Stimulated activated effector memory CD8-positive, alpha-beta T cell treated with anti-CD3 and anti-CD28 coated beads, Interleukin-12 subunit alpha, Interleukin-12 subunit beta, amount 100 ng/mL, for 72 hours (primary cell): ENCODE measurements at regions not wholly inside any gene's neighbourhood (a gene's known extent, or its start where the extent isn't known, plus 50 kb on each side); places are given as distances from the start of the nearest gene placed in this dataset.
A peak's percentile ranks its signal among the peaks of the same experiment; 100 is the strongest.

Source experiments
- ATAC-seq: fragments of 150-1000 bp; cut with Tn5 transposase; 2 replicates; pipeline ENCODE4 v1.10.0; 2021
- DNase-seq, 2 donors: peaks; one replicate each; pipeline ENCODE4 v3.0.0; 2021 to 2022; ENCODE audit warnings: low spot score in 2 of 2
- H3K27ac Mint-ChIP-seq: one replicate; pipeline ENCODE4 v1.8.0; 2022; ENCODE audit warnings: mild to moderate bottlenecking, mixed read lengths
- H3K36me3 Mint-ChIP-seq: one replicate; pipeline ENCODE4 v1.8.0; 2022; ENCODE audit warnings: mild to moderate bottlenecking, mixed read lengths
- H3K4me1 Mint-ChIP-seq: one replicate; pipeline ENCODE4 v1.8.0; 2022; ENCODE audit warnings: mixed read lengths
- H3K4me3 Mint-ChIP-seq: one replicate; pipeline ENCODE4 v1.8.0; 2022; ENCODE audit warnings: mild to moderate bottlenecking, mixed read lengths
- H3K9me3 Mint-ChIP-seq: one replicate; pipeline ENCODE4 v1.8.0; 2022; ENCODE audit warnings: mixed read lengths

- no peak for ATAC-seq
Observed at GRCh38 chr12:91555436-91556415, 373.1 kb upstream of the DCN start.

DNA sequence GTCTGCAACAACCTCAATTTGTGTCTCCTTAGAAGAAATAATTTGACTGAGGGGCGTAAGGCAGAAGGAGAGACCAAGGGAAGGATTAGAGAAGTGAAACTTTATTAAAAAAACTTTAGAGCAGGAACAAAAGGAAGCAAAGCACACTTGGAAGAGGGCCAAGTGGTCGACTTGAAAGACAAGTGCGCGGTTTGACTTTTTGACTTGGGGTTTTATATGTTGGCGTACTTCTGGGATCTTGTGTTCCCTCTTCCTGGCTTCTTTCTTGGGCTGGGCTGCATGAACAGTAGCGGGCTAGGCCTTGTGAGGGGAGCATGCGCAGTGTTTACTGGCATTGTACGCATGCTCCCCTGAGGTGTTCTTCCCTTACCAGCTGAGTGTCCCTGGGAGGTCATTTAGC, 369.3 kb upstream of the DCN start:
- Mint-ChIP-seq H3K9me3 (no peaks in the 10 kb centered on the region), H3K4me3 (no peak overlapping the region), H3K27ac (no peak overlapping the region), H3K36me3 (no peaks in the 10 kb centered on the region), H3K4me1 (no peaks in the 10 kb centered on the region)
- no peak for DNase-seq
- no peak for ATAC-seq

More at GRCh38 chr12:91555436-91556415, 373.1 kb upstream of the DCN start:
- DNase-seq: no peak
- no peaks in the 10 kb centered on the region for H3K4me1 Mint-ChIP-seq
- no peaks in the 10 kb centered on the region for H3K36me3 Mint-ChIP-seq
- H3K27ac Mint-ChIP-seq: no peak overlapping the region
- H3K4me3 Mint-ChIP-seq: no peak overlapping the region
- peaks cover 13% of the 10 kb centered on the region for H3K9me3 Mint-ChIP-seq

- no peak overlapping the region for H3K27ac Mint-ChIP-seq
- H3K36me3 Mint-ChIP-seq: no peaks in the 10 kb centered on the region
- H3K4me1 Mint-ChIP-seq: no peaks in the 10 kb centered on the region
- DNase-seq: no peak
- peaks cover 4% of the 10 kb centered on the region for H3K9me3 Mint-ChIP-seq
- H3K4me3 Mint-ChIP-seq: no peak overlapping the region
- ATAC-seq: no peak
Observed at GRCh38 chr12:91551242-91551641, 368.6 kb upstream of the DCN start.

- Mint-ChIP-seq H3K4me3 (no peak overlapping the region), H3K36me3 (no peaks in the 10 kb centered on the region), H3K9me3 (peaks cover 8% of the 10 kb centered on the region), H3K27ac (no peak overlapping the region), H3K4me1 (no peaks in the 10 kb centered on the region)
- no peak for ATAC-seq
- no peak for DNase-seq
Observed at GRCh38 chr12:91542666-91543065, 360.0 kb upstream of the DCN start.

DNA sequence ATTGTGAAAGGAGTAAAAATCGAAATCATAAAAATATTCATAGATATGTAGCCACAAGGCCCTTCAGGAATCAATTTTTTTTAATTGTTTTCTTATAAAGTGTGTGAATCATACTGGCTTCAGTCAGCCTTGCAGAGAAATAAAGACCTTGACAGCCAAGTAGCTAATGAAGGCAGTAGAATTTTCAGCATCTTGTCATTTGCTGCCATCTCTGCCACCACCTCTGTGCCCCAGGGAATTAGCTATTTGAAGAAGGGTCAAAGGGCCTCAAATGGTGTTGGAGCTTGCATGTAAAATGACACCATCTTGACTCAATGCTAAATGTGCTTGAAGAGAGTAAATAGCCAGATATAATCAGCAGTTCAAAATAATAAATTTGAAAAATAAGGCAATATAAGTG, 359.4 kb upstream of the DCN start:
- no peak overlapping the region for H3K4me3 Mint-ChIP-seq
- peaks cover 8% of the 10 kb centered on the region for H3K9me3 Mint-ChIP-seq
- no peak for DNase-seq
- H3K36me3 Mint-ChIP-seq: no peaks in the 10 kb centered on the region
- H3K27ac Mint-ChIP-seq: no peak overlapping the region
- ATAC-seq: no peak
- no peaks in the 10 kb centered on the region for H3K4me1 Mint-ChIP-seq

DNA sequence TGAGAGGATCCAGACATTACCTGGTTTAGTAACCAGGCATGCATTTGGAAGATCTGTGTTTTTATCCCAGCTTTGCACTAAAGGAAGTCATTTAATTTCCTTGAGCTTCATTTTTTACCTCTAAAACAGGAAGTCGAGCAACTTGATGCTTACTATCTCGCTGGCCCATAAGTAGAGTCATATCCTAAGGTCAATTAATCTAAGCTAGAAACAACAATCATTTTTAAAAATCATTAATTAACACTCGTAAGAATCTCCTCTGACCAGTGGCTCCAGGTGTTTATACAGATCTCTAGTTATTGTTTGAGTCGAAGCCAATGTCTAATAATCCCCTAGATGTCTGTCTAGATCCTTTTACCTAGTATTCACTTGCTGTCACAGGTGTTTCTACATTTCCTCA, 355.8 kb upstream of the DCN start:
- ATAC-seq (no peak), DNase-seq (no peak)
- Mint-ChIP-seq H3K27ac (no peak overlapping the region), H3K36me3 (no peaks in the 10 kb centered on the region), H3K4me3 (no peak overlapping the region), H3K9me3 (peaks cover 13% of the 10 kb centered on the region), H3K4me1 (no peaks in the 10 kb centered on the region)

- Mint-ChIP-seq H3K27ac (no peak overlapping the region), H3K4me3 (no peak overlapping the region), H3K4me1 (no peaks in the 10 kb centered on the region), H3K36me3 (no peaks in the 10 kb centered on the region), H3K9me3 (peaks cover 13% of the 10 kb centered on the region)
- DNase-seq: no peak
- ATAC-seq: no peak
Observed at GRCh38 chr12:91533366-91533765, 350.7 kb upstream of the DCN start.

GRCh38 chr12:91529829-91530228, 347.2 kb upstream of the DCN start:
- Mint-ChIP-seq H3K4me3 (no peak overlapping the region), H3K4me1 (no peaks in the 10 kb centered on the region), H3K9me3 (peaks cover 8% of the 10 kb centered on the region), H3K36me3 (no peaks in the 10 kb centered on the region), H3K27ac (no peak overlapping the region)
- DNase-seq (no peak), ATAC-seq (no peak)

GRCh38 chr12:91523831-91524230, 341.2 kb upstream of the DCN start:
- ATAC-seq (no peak), DNase-seq (no peak)
- H3K36me3 Mint-ChIP-seq: no peaks in the 10 kb centered on the region
- H3K9me3 Mint-ChIP-seq: no peaks in the 10 kb centered on the region
- H3K4me3 Mint-ChIP-seq: no peak overlapping the region
- H3K4me1 Mint-ChIP-seq: no peaks in the 10 kb centered on the region
- no peak overlapping the region for H3K27ac Mint-ChIP-seq

GRCh38 chr12:91516695-91517047, 334.1 kb upstream of the DCN start:
- no peaks in the 10 kb centered on the region for H3K36me3 Mint-ChIP-seq
- no peak overlapping the region for H3K27ac Mint-ChIP-seq
- ATAC-seq: no peak
- no peaks in the 10 kb centered on the region for H3K4me1 Mint-ChIP-seq
- DNase-seq: no peak
- H3K4me3 Mint-ChIP-seq: no peak overlapping the region
- no peaks in the 10 kb centered on the region for H3K9me3 Mint-ChIP-seq

DNA sequence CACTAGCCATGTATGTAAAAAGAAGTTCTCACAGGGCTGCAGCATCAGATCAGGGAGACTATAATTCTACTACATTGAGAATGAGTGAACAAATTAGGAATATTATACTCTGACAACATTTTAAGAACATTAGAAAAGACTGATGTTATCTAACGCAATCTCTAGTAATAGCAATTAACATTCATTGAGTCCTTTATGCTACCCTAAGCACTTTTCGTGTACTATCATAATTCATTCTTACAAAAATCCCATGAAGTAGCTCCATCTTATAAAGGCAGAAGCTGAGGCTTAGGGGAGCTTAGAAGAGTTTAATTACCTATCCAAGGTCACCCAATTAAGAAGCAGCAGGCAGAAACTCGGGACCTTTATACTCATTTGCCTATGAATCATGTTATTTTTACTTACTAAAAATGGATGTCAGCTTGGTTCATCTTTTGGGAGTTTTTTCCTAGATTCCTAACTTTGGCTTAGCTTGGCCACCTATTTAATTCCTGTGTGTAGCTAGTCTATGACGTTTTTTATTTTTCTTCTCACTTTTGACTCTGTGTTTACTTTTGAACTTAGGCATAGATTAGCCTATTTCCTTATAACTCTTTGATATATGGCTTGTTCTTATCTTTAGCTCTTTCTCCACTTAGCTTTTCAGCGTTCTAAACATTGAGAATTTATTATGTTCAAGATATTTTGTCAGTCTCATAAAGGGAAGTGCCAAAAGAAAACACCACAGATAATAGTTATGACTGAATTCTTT, 333.5 kb upstream of the DCN start:
- DNase-seq (no peak), ATAC-seq (no peak)
- Mint-ChIP-seq H3K36me3 (no peaks in the 10 kb centered on the region), H3K9me3 (no peaks in the 10 kb centered on the region), H3K4me1 (no peaks in the 10 kb centered on the region), H3K27ac (no peak overlapping the region), H3K4me3 (no peak overlapping the region)

DNA sequence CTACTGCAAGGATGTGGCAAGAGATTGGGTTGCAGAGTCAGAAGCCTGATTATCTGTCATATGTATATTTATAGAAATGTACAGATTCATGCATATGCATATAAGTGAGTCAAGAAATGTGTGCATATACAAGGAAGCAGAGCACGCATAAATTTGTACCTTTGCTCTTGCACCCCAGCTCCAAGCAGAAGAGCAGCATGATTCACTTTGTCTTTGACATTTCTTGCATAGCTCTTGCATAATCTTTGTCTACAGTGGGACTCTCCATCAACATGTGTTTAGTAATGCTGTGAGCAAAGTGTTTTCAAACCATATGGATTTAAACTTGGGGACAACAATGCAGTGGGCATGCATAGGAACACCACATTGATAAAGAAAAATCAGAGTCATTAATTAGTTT, 330.7 kb upstream of the DCN start:
- no peaks in the 10 kb centered on the region for H3K9me3 Mint-ChIP-seq
- no peaks in the 10 kb centered on the region for H3K4me1 Mint-ChIP-seq
- H3K4me3 Mint-ChIP-seq: no peak overlapping the region
- no peak overlapping the region for H3K27ac Mint-ChIP-seq
- no peaks in the 10 kb centered on the region for H3K36me3 Mint-ChIP-seq
- peak; percentile 64 for ATAC-seq
- DNase-seq: no peak

DNA sequence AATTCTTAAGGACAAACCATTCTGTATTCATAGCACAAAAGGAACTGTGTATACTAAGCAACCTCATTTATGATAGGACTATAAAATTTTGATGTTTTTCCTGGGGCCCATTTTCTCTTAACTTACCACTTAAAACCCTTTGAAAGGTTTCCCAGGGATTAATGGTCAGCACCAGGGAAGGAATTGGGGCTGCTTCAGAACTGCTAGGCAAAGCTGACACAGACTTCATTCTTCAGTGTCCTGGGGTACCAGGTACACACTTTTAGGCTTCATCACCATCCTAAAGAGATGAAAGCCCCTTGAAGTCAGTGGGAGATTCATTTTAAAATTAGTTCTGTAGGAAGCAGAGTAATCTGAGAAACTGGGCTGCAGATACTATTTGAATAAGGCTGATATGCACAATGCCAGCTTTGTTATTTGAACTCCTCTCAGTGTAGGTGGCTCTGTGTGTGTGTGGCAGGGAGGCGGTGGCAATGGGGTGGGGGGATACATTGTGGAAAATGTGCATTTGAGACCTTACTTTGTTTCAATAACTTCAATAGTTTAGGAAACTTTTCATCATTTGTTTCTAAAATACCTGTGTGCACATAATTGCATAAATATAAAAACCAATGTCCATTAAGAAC, 329.3 kb upstream of the DCN start:
- ATAC-seq: no peak
- Mint-ChIP-seq H3K4me1 (no peaks in the 10 kb centered on the region), H3K27ac (no peak overlapping the region), H3K9me3 (no peaks in the 10 kb centered on the region), H3K36me3 (no peaks in the 10 kb centered on the region), H3K4me3 (no peak overlapping the region)
- DNase-seq: no peak

- H3K27ac Mint-ChIP-seq: no peak overlapping the region
- H3K4me1 Mint-ChIP-seq: no peaks in the 10 kb centered on the region
- H3K36me3 Mint-ChIP-seq: no peaks in the 10 kb centered on the region
- H3K9me3 Mint-ChIP-seq: no peaks in the 10 kb centered on the region
- no peak overlapping the region for H3K4me3 Mint-ChIP-seq
- DNase-seq (no peak), ATAC-seq (no peak)
Observed at GRCh38 chr12:91507754-91508153, 325.1 kb upstream of the DCN start.

GRCh38 chr12:91506452-91506851, 323.8 kb upstream of the DCN start:
- H3K9me3 Mint-ChIP-seq: no peaks in the 10 kb centered on the region
- no peak overlapping the region for H3K27ac Mint-ChIP-seq
- H3K4me3 Mint-ChIP-seq: no peak overlapping the region

More at GRCh38 chr12:91506452-91506851, 323.8 kb upstream of the DCN start:
- H3K4me1 Mint-ChIP-seq: no peaks in the 10 kb centered on the region
- DNase-seq (no peak), ATAC-seq (no peak)
- H3K36me3 Mint-ChIP-seq: no peaks in the 10 kb centered on the region
